HCT116 (cell line): ENCODE measurements at regions not wholly inside any gene's neighbourhood (a gene's known extent, or its start where the extent isn't known, plus 50 kb on each side); places are given as distances from the start of the nearest gene placed in this dataset.

Experiments
- ATAC-seq: fragments of 200-7000 bp; cut with Tn5 transposase; 2 replicates; pipeline ENCODE4 v1.9.1; 2020; ENCODE audit warnings: mild to moderate bottlenecking, moderate library complexity
- BruUV-seq: library from RNA; stranded (reverse); fragments of 400-500 nt; replicated peaks from 2 replicates; lab custom pipeline; 2021; lab: Mats Ljungman, UMichigan
- CTCF ChIA-PET: fragments of 300-600 bp; sonication (Branson Sonifier 250); formaldehyde crosslinking; loops from one replicate; lab custom pipeline; 2021; ENCODE audit warnings: antibody characterized with exemption; lab: Charles Lee
- POLR2A ChIA-PET: fragments of 300-600, 350-600 bp; sonication (Branson Sonifier 250); formaldehyde crosslinking; loops from one replicate; lab custom pipeline; 2021; ENCODE audit warnings: antibody characterized with exemption; lab: Charles Lee
- RAD21 ChIA-PET, 2 experiments: fragments of 300-600 bp; sonication (Branson Sonifier 250); formaldehyde crosslinking; loops; one replicate each; lab custom pipeline; 2023; ENCODE audit warnings: low total read pairs in 2 of 2; ENCODE audit not compliant: uncharacterized antibody in 2 of 2, unreplicated experiment in 2 of 2, low non-redundant PET in 1 of 2; lab: Charles Lee
- DNase-seq: peaks from one replicate; pipeline ENCODE4 v3.0.0-alpha.2; 2010; ENCODE audit warnings: low read depth, low spot score
- H2AFZ ChIP-seq: fragments of 200-600 bp; shearing (Covaris generic), sonication (generic); 2 replicates; pipeline ENCODE4 v1.6.1; 2017; ENCODE audit warnings: low read depth, mixed run types, mixed read lengths, antibody characterized with exemption, low read length; ENCODE audit not compliant: poor library complexity, severe bottlenecking
- H3K27ac ChIP-seq: 2 replicates; pipeline ENCODE4 v1.5.1; 2012; ENCODE audit warnings: low read depth, low read length
- H3K27me3 ChIP-seq: fragments of 200-600 bp; sonication (generic); 2 replicates; pipeline ENCODE4 v1.6.1; 2016; ENCODE audit warnings: mixed run types, low read length, mixed read lengths; ENCODE audit not compliant: insufficient read depth
- H3K36me3 ChIP-seq, 2 experiments: fragments of 200-500 bp in 1 of 2; fragments of 200-600 bp in 1 of 2; sonication (Bioruptor generic) in 1 of 2; sonication (generic) in 1 of 2; 2 replicates each; pipeline versions ENCODE4 v1.5.1 to v1.6.1; 2014 to 2016; ENCODE audit warnings: low read length in 2 of 2, inconsistent platforms in 1 of 2, mixed read lengths in 1 of 2, mixed run types in 1 of 2; ENCODE audit not compliant: insufficient read depth in 2 of 2, control insufficient read depth in 1 of 2
- H3K4me1 ChIP-seq, 2 experiments: fragments of 200-600 bp in 1 of 2; sonication (generic) in 1 of 2; 2 replicates each; pipeline versions ENCODE4 v1.5.1 to v1.6.1; 2012 to 2017; ENCODE audit warnings: low read length in 2 of 2, inconsistent platforms in 1 of 2, mild to moderate bottlenecking in 1 of 2, mixed read lengths in 1 of 2, mixed run types in 1 of 2, moderate library complexity in 1 of 2; ENCODE audit not compliant: insufficient read depth in 2 of 2, control insufficient read depth in 1 of 2
- H3K4me2 ChIP-seq: fragments of 200-600 bp; sonication (generic); 2 replicates; pipeline ENCODE4 v1.6.1; 2017; ENCODE audit warnings: mixed run types, low read length, mixed read lengths
- H3K4me3 ChIP-seq, 2 experiments: fragments of 200-600 bp in 1 of 2; sonication (generic) in 1 of 2; replicated peaks in 1 of 2; 2 replicates each; pipeline ENCODE4 v1.5.1; 2011 to 2016; ENCODE audit warnings: low read length in 2 of 2, control low read depth in 1 of 2, low read depth in 1 of 2, mild to moderate bottlenecking in 1 of 2, mixed read lengths in 1 of 2, mixed run types in 1 of 2
- H3K79me2 ChIP-seq: fragments of 200-600 bp; sonication (generic); 2 replicates; pipeline ENCODE4 v1.6.1; 2017; ENCODE audit warnings: mild to moderate bottlenecking, mixed run types, low read length, moderate library complexity, mixed read lengths; ENCODE audit not compliant: insufficient read depth
- H3K9ac ChIP-seq: fragments of 200-600 bp; sonication (generic); 2 replicates; pipeline ENCODE4 v1.6.1; 2016; ENCODE audit warnings: low read length, mixed read lengths
- H3K9me2 ChIP-seq: fragments of 200-600 bp; sonication (generic), shearing (Covaris generic); 2 replicates; pipeline ENCODE4 v1.6.1; 2017; ENCODE audit warnings: mixed run types, mild to moderate bottlenecking, moderate library complexity; ENCODE audit not compliant: insufficient read depth
- H3K9me3 ChIP-seq, 2 experiments: fragments of 200-500 bp in 1 of 2; fragments of 200-600 bp in 1 of 2; sonication (Bioruptor generic) in 1 of 2; sonication (generic) in 1 of 2; 2 replicates each; pipeline ENCODE4 v1.6.1; 2014 to 2017; ENCODE audit warnings: low read length in 2 of 2, mixed read lengths in 2 of 2, inconsistent platforms in 1 of 2, low read depth in 1 of 2, mild to moderate bottlenecking in 1 of 2, mixed run types in 1 of 2, moderate library complexity in 1 of 2; ENCODE audit not compliant: control insufficient read depth in 1 of 2, insufficient read depth in 1 of 2
- H4K20me1 ChIP-seq: fragments of 200-600 bp; sonication (generic), shearing (Covaris generic); 2 replicates; pipeline ENCODE4 v1.6.1; 2017; ENCODE audit warnings: mixed run types, mild to moderate bottlenecking, moderate library complexity; ENCODE audit not compliant: insufficient read depth
- ATF3 ChIP-seq: IDR thresholded peaks from 2 replicates; pipeline ENCODE4 v1.6.1; 2012
- CEBPB ChIP-seq: IDR thresholded peaks from 2 replicates; pipeline ENCODE4 v1.6.1; 2012; ENCODE audit warnings: low read depth
- CTCF ChIP-seq, 3 experiments: fragments of 200-600 bp in 1 of 3; sonication (generic) in 1 of 3; IDR thresholded peaks in 2 of 3; conservative IDR thresholded peaks in 1 of 3; 2 replicates each; pipeline ENCODE4 v1.5.1; 2012 to 2017; ENCODE audit warnings: low read depth in 2 of 3, low read length in 2 of 3, antibody characterized with exemption in 1 of 3, borderline replicate concordance in 1 of 3, control low read depth in 1 of 3, mild to moderate bottlenecking in 1 of 3, mixed read lengths in 1 of 3, mixed run types in 1 of 3, moderate library complexity in 1 of 3; ENCODE audit not compliant: insufficient read depth in 1 of 3
- EGR1 ChIP-seq: IDR thresholded peaks from 2 replicates; pipeline ENCODE4 v1.6.1; 2012; ENCODE audit warnings: low read depth
- EZH2 ChIP-seq: fragments of 200-600 bp; sonication (generic); IDR thresholded peaks from 2 replicates; pipeline ENCODE4 v1.6.1; 2017; ENCODE audit warnings: antibody characterized with exemption, mixed run types
- JUND ChIP-seq: IDR thresholded peaks from 2 replicates; pipeline ENCODE4 v1.6.1; 2012
- MAX ChIP-seq: IDR thresholded peaks from 2 replicates; pipeline ENCODE4 v1.6.1; 2012
- POLR2A ChIP-seq: IDR thresholded peaks from 2 replicates; pipeline ENCODE4 v1.7.0; 2011; ENCODE audit warnings: borderline replicate concordance; ENCODE audit not compliant: insufficient read depth, insufficient read length; ENCODE audit errors: extremely low read depth
- RAD21 ChIP-seq: IDR thresholded peaks from 2 replicates; pipeline ENCODE4 v1.6.1; 2012; ENCODE audit warnings: low read depth, mild to moderate bottlenecking
- TCF7L2 ChIP-seq: IDR thresholded peaks from 2 replicates; pipeline ENCODE4 v1.7.0; 2011; ENCODE audit warnings: borderline replicate concordance, inconsistent platforms; ENCODE audit not compliant: insufficient read depth, insufficient read length; ENCODE audit errors: extremely low read depth
- ZBTB33 ChIP-seq: IDR thresholded peaks from 2 replicates; pipeline ENCODE4 v1.6.1; 2011; ENCODE audit warnings: mild to moderate bottlenecking, low read length, moderate library complexity; ENCODE audit not compliant: insufficient replicate concordance; ENCODE audit errors: extremely low read depth
- ZFX ChIP-seq: fragments of 450-650 bp; IDR thresholded peaks from 2 replicates; pipeline ENCODE4 v1.6.1; 2017
- ZNF274 ChIP-seq: fragments of 200-500 bp; sonication (Bioruptor generic); IDR thresholded peaks from 2 replicates; pipeline ENCODE4 v1.6.1; 2014; ENCODE audit warnings: mild to moderate bottlenecking, low read depth, low read length, inconsistent platforms
- intact Hi-C: fragments of 100-400 bp; cut with micrococcal nuclease; formaldehyde crosslinking; loops from 2 replicates; pipeline ENCODE4 v1.10.0; 2022

GRCh38 chr1:184223216-184223615, 163.6 kb upstream of the C1orf21 start:
- Histone ChIP-seq H3K27ac (no peak overlapping the region), H2AFZ (no peak overlapping the region), H3K4me1 (no peaks in the 10 kb centered on the region), H3K9me2 (no peaks in the 10 kb centered on the region), H3K79me2 (no peaks in the 10 kb centered on the region), H3K9ac (no peak overlapping the region), H3K36me3 (no peaks in the 10 kb centered on the region), H3K4me2 (no peak overlapping the region), H4K20me1 (no peaks in the 10 kb centered on the region), H3K27me3 (no peaks in the 10 kb centered on the region), H3K4me3 (no peak overlapping the region), H3K9me3 (no peaks in the 10 kb centered on the region)
- POLR2A ChIA-PET, result no interaction called here
- BruUV-seq, result no TSS peak
- DNase-seq, result no peak
- intact Hi-C loops, result loop anchor here (5.0 kb wide), 1 partner anchor 439 kb away; no protein-coding TSS in a partner anchor
- CTCF ChIA-PET, result interaction anchor here (0.6 to 2.7 kb wide), 6 partner anchors 10 to 568 kb away, joined by 3 to 11 read pairs (median 4); no protein-coding TSS in a partner anchor
- ATAC-seq, result no peak
- TF ChIP-seq CEBPB (no peak), EZH2 (no peak), CTCF (IDR thresholded peaks at IDR 0.05 in 2 of 3, conservative IDR thresholded peaks at IDR 0.05 in 1 of 3; ENCODE audit: borderline replicate concordance in 1 of 3, insufficient read depth in 1 of 3, low read depth in 2 of 3, low read length in 2 of 3) (no peak), ATF3 (no peak), TCF7L2 (no peak), ZBTB33 (no peak), POLR2A (no peak), JUND (no peak), MAX (no peak), RAD21 (no peak), EGR1 (no peak), ZNF274 (no peak), ZFX (no peak)
- RAD21 ChIA-PET, result interaction anchor here in 1 of 2 experiments (1.0 kb wide), 1 partner anchor 148 kb away, joined by 3 read pairs; no protein-coding TSS in a partner anchor
